ENCODE measurements at regions not wholly inside any gene's neighbourhood (a gene's known extent, or its start where the extent isn't known, plus 50 kb on each side); places are given as distances from the start of the nearest gene placed in this dataset.

GRCh38 chr16:79845033-79845733 lies 244.6 kb upstream of the MAF start:
- no peaks in the 10 kb centered on the region for H3K9me3 ChIP-seq
- peaks cover 0 to 6% (median 4%) of the 10 kb centered on the region in 4 donors for H3K4me1 ChIP-seq
- WGBS, result 82% methylated on average over 12 of the region's 12 CpGs
- H3K27ac ChIP-seq (replicated peaks in 1 of 4), result no peak overlapping the region
- no peak for DNase-seq (ENCODE audit: extremely low spot score)
- TF ChIP-seq POLR2AphosphoS5 (IDR thresholded peaks at IDR 0.05) (no peak), POLR2A (IDR thresholded peaks at IDR 0.05; ENCODE audit: low read depth) (no peak), EP300 (IDR thresholded peaks at IDR 0.05) (no peak)
- TF ChIP-seq, protein P1, sequence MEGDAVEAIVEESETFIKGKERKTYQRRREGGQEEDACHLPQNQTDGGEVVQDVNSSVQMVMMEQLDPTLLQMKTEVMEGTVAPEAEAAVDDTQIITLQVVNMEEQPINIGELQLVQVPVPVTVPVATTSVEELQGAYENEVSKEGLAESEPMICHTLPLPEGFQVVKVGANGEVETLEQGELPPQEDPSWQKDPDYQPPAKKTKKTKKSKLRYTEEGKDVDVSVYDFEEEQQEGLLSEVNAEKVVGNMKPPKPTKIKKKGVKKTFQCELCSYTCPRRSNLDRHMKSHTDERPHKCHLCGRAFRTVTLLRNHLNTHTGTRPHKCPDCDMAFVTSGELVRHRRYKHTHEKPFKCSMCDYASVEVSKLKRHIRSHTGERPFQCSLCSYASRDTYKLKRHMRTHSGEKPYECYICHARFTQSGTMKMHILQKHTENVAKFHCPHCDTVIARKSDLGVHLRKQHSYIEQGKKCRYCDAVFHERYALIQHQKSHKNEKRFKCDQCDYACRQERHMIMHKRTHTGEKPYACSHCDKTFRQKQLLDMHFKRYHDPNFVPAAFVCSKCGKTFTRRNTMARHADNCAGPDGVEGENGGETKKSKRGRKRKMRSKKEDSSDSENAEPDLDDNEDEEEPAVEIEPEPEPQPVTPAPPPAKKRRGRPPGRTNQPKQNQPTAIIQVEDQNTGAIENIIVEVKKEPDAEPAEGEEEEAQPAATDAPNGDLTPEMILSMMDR (IDR thresholded peaks at IDR 0.05), result no peak
- H3K4me3 ChIP-seq, result no peak overlapping the region
- no peaks in the 10 kb centered on the region for H3K27me3 ChIP-seq
- intact Hi-C loops (cut with DNase I), result no loop called here
- H3K36me3 ChIP-seq, result no peaks in the 10 kb centered on the region

DNA sequence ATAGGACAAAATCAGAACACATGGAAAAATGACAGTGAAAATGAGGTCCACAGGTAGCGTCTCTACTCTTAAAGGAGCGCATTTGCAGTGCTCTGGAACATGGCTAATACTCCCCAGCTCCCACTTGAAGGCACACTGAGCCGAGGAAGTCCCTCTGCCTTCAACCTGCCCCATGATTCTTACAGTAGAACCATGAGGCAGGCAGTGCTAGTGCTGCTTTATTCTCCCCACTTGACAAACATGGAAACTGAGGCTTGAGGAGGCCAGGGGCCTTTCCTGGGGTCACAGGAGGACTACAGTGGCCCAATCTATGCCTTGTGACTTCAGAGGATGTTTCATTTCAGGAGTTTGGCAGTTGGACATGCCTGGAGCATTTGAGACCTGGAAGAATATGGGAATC lies 244.1 kb upstream of the MAF start:
- no peak for DNase-seq (ENCODE audit: extremely low spot score)
- Histone ChIP-seq H3K9me3 (no peaks in the 10 kb centered on the region), H3K4me1 (peaks cover 0 to 12% (median 10%) of the 10 kb centered on the region in 4 donors), H3K27me3 (no peaks in the 10 kb centered on the region), H3K4me3 (no peak overlapping the region), H3K27ac (replicated peaks in 1 of 4) (no peak overlapping the region), H3K36me3 (no peaks in the 10 kb centered on the region)
- TF ChIP-seq, protein P1 (IDR thresholded peaks at IDR 0.05), result no peak
- intact Hi-C loops (cut with DNase I), result no loop called here
- 100% methylated on average over 3 of the region's 3 CpGs for WGBS

GRCh38 chr16:79843631-79844043 lies 243.1 kb upstream of the MAF start:
- WGBS, result 60% methylated on average over 1 of the region's 1 CpG

GRCh38 chr16:79843145-79843544 lies 242.6 kb upstream of the MAF start:
- no peak overlapping the region for H3K4me3 ChIP-seq
- no peaks in the 10 kb centered on the region for H3K9me3 ChIP-seq
- H3K27me3 ChIP-seq, result no peaks in the 10 kb centered on the region
- intact Hi-C loops (cut with DNase I), result no loop called here
- TF ChIP-seq POLR2AphosphoS5 (IDR thresholded peaks at IDR 0.05) (no peak), EP300 (IDR thresholded peaks at IDR 0.05) (no peak), POLR2A (IDR thresholded peaks at IDR 0.05; ENCODE audit: low read depth) (no peak)
- TF ChIP-seq, protein P1 (IDR thresholded peaks at IDR 0.05), result no peak
- 95% methylated on average over 5 of the region's 5 CpGs for WGBS
- H3K4me1 ChIP-seq, result peaks cover 0 to 24% (median 19%) of the 10 kb centered on the region in 4 donors
- no peak for DNase-seq (ENCODE audit: extremely low spot score)
- no peaks in the 10 kb centered on the region for H3K36me3 ChIP-seq
- H3K27ac ChIP-seq (replicated peaks in 1 of 4), result no peak overlapping the region

More at GRCh38 chr16:79843631-79844043, 243.1 kb upstream of the MAF start:
- no peaks in the 10 kb centered on the region for H3K36me3 ChIP-seq
- DNase-seq (ENCODE audit: extremely low spot score), result no peak
- no peaks in the 10 kb centered on the region for H3K9me3 ChIP-seq
- intact Hi-C loops (cut with DNase I), result no loop called here
- no peak overlapping the region for H3K4me3 ChIP-seq
- TF ChIP-seq, protein P1 (IDR thresholded peaks at IDR 0.05), result no peak
- TF ChIP-seq EP300 (IDR thresholded peaks at IDR 0.05), result no peak
- no peak for TF ChIP-seq POLR2AphosphoS5 (IDR thresholded peaks at IDR 0.05)
- no peak for TF ChIP-seq POLR2A (IDR thresholded peaks at IDR 0.05; ENCODE audit: low read depth)
- H3K27ac ChIP-seq (replicated peaks in 1 of 4), result no peak overlapping the region
- H3K4me1 ChIP-seq, result peaks cover 0 to 22% (median 19%) of the 10 kb centered on the region in 4 donors
- no peaks in the 10 kb centered on the region for H3K27me3 ChIP-seq

DNA sequence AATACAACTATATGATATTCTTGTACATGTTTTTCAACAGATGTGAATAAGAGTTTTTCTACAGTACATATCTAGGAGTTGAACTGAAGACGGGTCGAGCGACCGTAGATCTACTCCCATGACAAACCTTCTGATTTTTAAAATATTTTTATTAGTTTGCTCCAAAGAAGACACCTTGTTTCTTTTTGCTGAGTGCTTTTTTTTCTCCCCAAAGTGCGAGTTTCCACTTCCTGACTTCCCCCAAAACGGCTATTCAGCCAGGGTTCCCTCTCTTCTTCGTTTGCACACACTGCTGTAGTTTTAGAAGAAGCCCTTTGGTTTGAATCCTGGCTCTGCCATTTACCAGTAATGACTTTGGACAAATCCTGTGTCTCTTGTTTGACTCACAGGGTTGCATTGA lies 241.7 kb upstream of the MAF start:
- no peaks in the 10 kb centered on the region for H3K9me3 ChIP-seq
- no peaks in the 10 kb centered on the region for H3K27me3 ChIP-seq
- intact Hi-C loops (cut with DNase I), result no loop called here
- DNase-seq (ENCODE audit: extremely low spot score), result no peak
- H3K36me3 ChIP-seq, result no peaks in the 10 kb centered on the region
- no peak for TF ChIP-seq POLR2AphosphoS5 (IDR thresholded peaks at IDR 0.05)
- TF ChIP-seq EP300 (IDR thresholded peaks at IDR 0.05), result no peak
- TF ChIP-seq POLR2A (IDR thresholded peaks at IDR 0.05; ENCODE audit: low read depth), result no peak
- TF ChIP-seq, protein P1 (IDR thresholded peaks at IDR 0.05), result no peak
- WGBS, result 89% methylated on average over 7 of the region's 7 CpGs
- H3K27ac ChIP-seq (replicated peaks in 1 of 4), result no peak overlapping the region
- peaks cover 0 to 24% (median 19%) of the 10 kb centered on the region in 4 donors for H3K4me1 ChIP-seq
- H3K4me3 ChIP-seq, result no peak overlapping the region

Measured in esophagus muscularis mucosa (tissue), 4 donors.